B cell (primary cell): ENCODE measurements at regions not wholly inside any gene's neighbourhood (a gene's known extent, or its start where the extent isn't known, plus 50 kb on each side); places are given as distances from the start of the nearest gene placed in this dataset.
"Not testable (repeated sequence)": the region's sequence is repeated elsewhere in the genome, so short reads cannot be mapped to it uniquely, and the experiment has no call there.

Experiments
- ATAC-seq: fragments of 200-7000 bp; cut with Tn5 transposase; one replicate; pipeline ENCODE4 v1.10.0; 2021; ENCODE audit warnings: low read depth, mild to moderate bottlenecking, moderate number of reproducible peaks, moderate library complexity
- CTCF ChIA-PET: fragments of 350-600 bp; sonication (Branson Sonifier 250); formaldehyde crosslinking; loops from one replicate; lab custom pipeline; 2021; ENCODE audit warnings: antibody characterized with exemption, inconsistent platforms; lab: Charles Lee
- POLR2A ChIA-PET: fragments of 350-600 bp; sonication (Branson Sonifier 250); formaldehyde crosslinking; loops from one replicate; lab custom pipeline; 2021; ENCODE audit warnings: antibody characterized with exemption; lab: Charles Lee
- DNase-seq: peaks from one replicate; pipeline ENCODE4 v3.0.0; 2013
- H2AFZ ChIP-seq: 2 replicates; pipeline ENCODE4 v1.6.1; 2012; ENCODE audit warnings: mild to moderate bottlenecking, low read depth, low read length; ENCODE audit not compliant: insufficient read depth, poor library complexity, severe bottlenecking
- H3K27ac ChIP-seq, 2 donors: 1 replicate in 1 of 2; 2 replicates in 1 of 2; pipeline ENCODE4 v1.5.1; 2012 to 2013; ENCODE audit warnings: low read length in 2 of 2, mild to moderate bottlenecking in 2 of 2, moderate library complexity in 1 of 2
- H3K27me3 ChIP-seq, 4 experiments: fragments of 200-600 bp in 1 of 4; sonication (generic) in 1 of 4; replicated peaks in 1 of 4; 1 replicate in 2 of 4; 2 replicates in 2 of 4; pipeline versions ENCODE4 v1.6.1 to v1.7.0; 2013 to 2016; ENCODE audit warnings: low read length in 3 of 4, mild to moderate bottlenecking in 2 of 4, mixed read lengths in 1 of 4, moderate library complexity in 1 of 4; ENCODE audit not compliant: insufficient read depth in 4 of 4, control insufficient read depth in 3 of 4; ENCODE audit errors: control extremely low read depth in 1 of 4
- H3K36me3 ChIP-seq, 2 experiments: replicated peaks in 1 of 2; 1 replicate in 1 of 2; 2 replicates in 1 of 2; pipeline versions ENCODE4 v1.6.1 to v1.7.1; 2013; ENCODE audit warnings: low read length in 1 of 2; ENCODE audit not compliant: insufficient read depth in 2 of 2, control insufficient read depth in 1 of 2; ENCODE audit errors: control extremely low read depth in 1 of 2, extremely low read depth in 1 of 2
- H3K4me1 ChIP-seq, 2 donors: fragments of 200-600 bp in 1 of 2; sonication (generic) in 1 of 2; 1 replicate in 1 of 2; 2 replicates in 1 of 2; pipeline versions ENCODE4 v1.5.1 to v1.6.1; 2013 to 2017; ENCODE audit warnings: low read length in 2 of 2; ENCODE audit not compliant: control insufficient read depth in 2 of 2, insufficient read depth in 2 of 2
- H3K4me2 ChIP-seq: replicated peaks from 2 replicates; pipeline ENCODE3; 2012; ENCODE audit warnings: mild to moderate bottlenecking, low read depth, low read length; ENCODE audit not compliant: poor library complexity, severe bottlenecking
- H3K4me3 ChIP-seq, 5 experiments: fragments of 200-600 bp in 1 of 5; sonication (generic) in 1 of 5; 1 replicate in 3 of 5; 2 replicates in 2 of 5; pipeline versions ENCODE4 v1.5.1 to v1.7.0; 2011 to 2016; ENCODE audit warnings: low read length in 4 of 5, mild to moderate bottlenecking in 4 of 5, low read depth in 2 of 5, control low read depth in 1 of 5, moderate library complexity in 1 of 5; ENCODE audit not compliant: insufficient read depth in 1 of 5; ENCODE audit errors: control extremely low read depth in 1 of 5, extremely low read depth in 1 of 5
- H3K79me2 ChIP-seq: fragments of 200-600 bp; sonication (generic); one replicate; pipeline ENCODE4 v1.6.0; 2016; ENCODE audit warnings: low read length; ENCODE audit not compliant: control insufficient read depth, insufficient read depth
- H3K9ac ChIP-seq: fragments of 200-600 bp; sonication (generic); 2 replicates; pipeline ENCODE4 v1.6.1; 2017; ENCODE audit warnings: mild to moderate bottlenecking, low read length, moderate library complexity
- H3K9me3 ChIP-seq, 3 donors: one replicate each; pipeline versions ENCODE4 v1.6.1 to v1.7.1; 2013; ENCODE audit warnings: low read length in 2 of 3; ENCODE audit not compliant: control insufficient read depth in 2 of 3, insufficient read depth in 1 of 3; ENCODE audit errors: control extremely low read depth in 1 of 3
- H4K20me1 ChIP-seq: 2 replicates; pipeline ENCODE4 v1.6.0; 2012; ENCODE audit warnings: mild to moderate bottlenecking, low read length; ENCODE audit not compliant: insufficient read depth, control insufficient read depth, poor library complexity, severe bottlenecking
- H3K27ac Mint-ChIP-seq: one replicate; pipeline ENCODE4 v1.8.0; 2021; ENCODE audit warnings: mixed read lengths
- H3K27me3 Mint-ChIP-seq: one replicate; pipeline ENCODE4 v1.8.0; 2021; ENCODE audit warnings: mixed read lengths
- H3K4me1 Mint-ChIP-seq: one replicate; pipeline ENCODE4 v1.8.0; 2021; ENCODE audit warnings: mixed read lengths
- H3K4me3 Mint-ChIP-seq: one replicate; pipeline ENCODE4 v1.8.0; 2021; ENCODE audit warnings: mixed read lengths
- H3K9me3 Mint-ChIP-seq: one replicate; pipeline ENCODE4 v1.8.0; 2022; ENCODE audit warnings: mixed read lengths; ENCODE audit not compliant: insufficient read depth
- EZH2 ChIP-seq: IDR thresholded peaks from 2 replicates; pipeline ENCODE4 v1.6.1; 2012; ENCODE audit warnings: borderline replicate concordance, low read depth, mild to moderate bottlenecking, moderate library complexity, low read length; ENCODE audit not compliant: insufficient read depth, poor library complexity, severe bottlenecking
- WGBS: methylation state at CpG from one replicate; pipeline ENCODE4 v1.1.5; 2013; ENCODE audit warnings: missing lambda C conversion rate; ENCODE audit not compliant: insufficient coverage; 5-methylcytosine and 5-hydroxymethylcytosine counted together
- intact Hi-C: fragments of 100-400 bp; cut with micrococcal nuclease; formaldehyde crosslinking; loops from one replicate; pipeline ENCODE4 v1.10.0; 2022
- TF ChIP-seq, protein P1 (sequence below): fragments of 200-600 bp; IDR thresholded peaks from one replicate; pipeline ENCODE4 v1.8.0; 2022; ENCODE audit warnings: antibody characterized with exemption, mild to moderate bottlenecking

DNA sequence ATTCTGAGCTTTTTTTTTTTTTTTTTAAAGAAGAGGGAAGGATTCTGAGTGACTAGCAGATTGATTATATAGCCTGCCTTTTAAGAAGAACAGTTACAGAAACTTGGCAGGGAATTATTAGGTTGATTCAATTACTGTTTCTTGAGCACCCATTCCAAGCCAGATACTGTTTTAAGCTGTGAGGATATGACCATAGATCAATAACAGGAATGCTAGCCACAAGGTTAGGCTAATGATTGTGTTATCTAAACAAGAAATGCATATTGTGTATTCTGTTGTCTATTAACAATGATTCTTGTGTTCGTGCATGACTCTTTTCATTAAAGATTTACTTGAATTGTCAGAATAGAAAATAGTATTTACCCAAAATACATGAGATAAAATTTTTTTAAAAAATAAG is 67.1 kb downstream of the PRORP start:
- ATAC-seq, result no peak
- WGBS, result no CpG with 5 or more reads among the region's 1 CpG
- POLR2A ChIA-PET, result no interaction called here

DNA sequence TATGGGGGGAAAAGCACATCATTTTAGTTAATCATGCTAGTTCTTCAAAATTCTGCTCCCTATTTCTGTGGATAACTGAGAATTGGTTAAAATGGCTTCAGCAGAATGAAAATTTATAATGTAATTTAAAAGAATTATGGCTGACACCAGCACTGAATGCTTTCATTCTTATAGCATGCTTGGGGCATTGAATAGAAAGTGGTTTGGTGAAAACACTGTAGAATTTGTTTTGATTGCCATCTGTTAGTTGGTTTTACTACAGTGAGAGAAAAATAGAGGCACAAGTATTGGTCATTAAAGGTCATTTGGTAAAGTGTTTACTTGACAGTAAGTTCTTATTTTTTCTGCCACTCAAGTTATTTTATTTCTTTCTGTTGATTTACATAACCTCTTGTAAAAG is 70.8 kb downstream of the PRORP start:
- H3K9ac ChIP-seq, result no peak overlapping the region
- peaks cover 3% of the 10 kb centered on the region for H3K9me3 Mint-ChIP-seq
- no peaks in the 10 kb centered on the region for H3K4me1 ChIP-seq
- no peak overlapping the region for H3K27ac ChIP-seq
- H2AFZ ChIP-seq, result no peak overlapping the region
- peaks cover 7% of the 10 kb centered on the region for H3K4me1 Mint-ChIP-seq
- H3K27me3 ChIP-seq, result no peaks in the 10 kb centered on the region
- no peaks in the 10 kb centered on the region for H3K27me3 Mint-ChIP-seq
- H3K79me2 ChIP-seq, result no peaks in the 10 kb centered on the region
- peaks cover 3 to 6% of the 10 kb centered on the region in 2 experiments for H3K36me3 ChIP-seq
- DNase-seq (no peak), ATAC-seq (no peak)
- ChIA-PET POLR2A (interaction anchor here (0.7 kb wide), 1 partner anchor 33 kb away, joined by 6 read pairs; no protein-coding TSS in a partner anchor), CTCF (no interaction called here)
- no peak overlapping the region for H3K27ac Mint-ChIP-seq
- H3K4me3 Mint-ChIP-seq, result no peak overlapping the region
- intact Hi-C loops, result no loop called here
- no peak overlapping the region for H3K4me3 ChIP-seq
- no peak overlapping the region for H3K4me2 ChIP-seq
- no peaks in the 10 kb centered on the region for H4K20me1 ChIP-seq
- peaks cover 0 to 2% (median 0%) of the 10 kb centered on the region in 3 donors for H3K9me3 ChIP-seq
- TF ChIP-seq, protein P1, sequence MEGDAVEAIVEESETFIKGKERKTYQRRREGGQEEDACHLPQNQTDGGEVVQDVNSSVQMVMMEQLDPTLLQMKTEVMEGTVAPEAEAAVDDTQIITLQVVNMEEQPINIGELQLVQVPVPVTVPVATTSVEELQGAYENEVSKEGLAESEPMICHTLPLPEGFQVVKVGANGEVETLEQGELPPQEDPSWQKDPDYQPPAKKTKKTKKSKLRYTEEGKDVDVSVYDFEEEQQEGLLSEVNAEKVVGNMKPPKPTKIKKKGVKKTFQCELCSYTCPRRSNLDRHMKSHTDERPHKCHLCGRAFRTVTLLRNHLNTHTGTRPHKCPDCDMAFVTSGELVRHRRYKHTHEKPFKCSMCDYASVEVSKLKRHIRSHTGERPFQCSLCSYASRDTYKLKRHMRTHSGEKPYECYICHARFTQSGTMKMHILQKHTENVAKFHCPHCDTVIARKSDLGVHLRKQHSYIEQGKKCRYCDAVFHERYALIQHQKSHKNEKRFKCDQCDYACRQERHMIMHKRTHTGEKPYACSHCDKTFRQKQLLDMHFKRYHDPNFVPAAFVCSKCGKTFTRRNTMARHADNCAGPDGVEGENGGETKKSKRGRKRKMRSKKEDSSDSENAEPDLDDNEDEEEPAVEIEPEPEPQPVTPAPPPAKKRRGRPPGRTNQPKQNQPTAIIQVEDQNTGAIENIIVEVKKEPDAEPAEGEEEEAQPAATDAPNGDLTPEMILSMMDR, result no peak
- TF ChIP-seq EZH2, result no peak

More for the DNA sequence above, 67.1 kb downstream of the PRORP start:
- TF ChIP-seq EZH2, result no peak
- TF ChIP-seq, protein P1, result no peak
- no peak overlapping the region for H2AFZ ChIP-seq
- Mint-ChIP-seq H3K4me1 (peaks cover 11% of the 10 kb centered on the region), H3K27ac (no peak overlapping the region), H3K9me3 (peaks cover 3% of the 10 kb centered on the region), H3K4me3 (no peak overlapping the region), H3K27me3 (no peaks in the 10 kb centered on the region)
- no peak overlapping the region for H3K27ac ChIP-seq
- no peak for DNase-seq
- H3K9ac ChIP-seq, result no peak overlapping the region
- H3K4me2 ChIP-seq, result no peak overlapping the region
- H4K20me1 ChIP-seq, result no peaks in the 10 kb centered on the region
- no peaks in the 10 kb centered on the region for H3K79me2 ChIP-seq
- CTCF ChIA-PET, result no interaction called here
- H3K27me3 ChIP-seq, result no peaks in the 10 kb centered on the region
- H3K36me3 ChIP-seq, result peaks cover 3 to 8% of the 10 kb centered on the region in 2 experiments
- H3K4me3 ChIP-seq, result no peak overlapping the region
- H3K9me3 ChIP-seq, result peaks cover 0 to 2% (median 0%) of the 10 kb centered on the region in 3 donors
- no peaks in the 10 kb centered on the region for H3K4me1 ChIP-seq
- intact Hi-C loops, result no loop called here

DNA sequence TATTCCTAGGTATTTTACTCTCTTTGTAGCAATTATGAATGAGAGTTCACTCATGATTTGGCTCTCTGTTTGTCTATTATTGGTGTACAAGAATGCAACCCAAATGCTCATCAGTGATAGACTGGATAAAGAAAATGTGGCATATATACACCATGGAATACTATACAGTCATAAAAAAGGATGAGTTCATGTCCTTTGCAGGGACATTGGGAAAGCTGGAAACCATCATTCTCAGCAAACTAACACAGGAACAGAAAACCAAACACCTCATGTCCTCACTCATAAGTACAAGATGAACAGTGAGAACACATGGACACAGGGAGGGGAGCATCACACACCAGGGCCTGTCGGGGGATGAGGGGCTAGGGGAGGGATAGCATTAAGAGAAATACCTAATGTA is 71.8 kb downstream of the PRORP start:
- H3K4me1 ChIP-seq, H3K4me3 Mint-ChIP-seq, H3K4me2 ChIP-seq, POLR2A ChIA-PET, H3K36me3 ChIP-seq, H2AFZ ChIP-seq, H3K9ac ChIP-seq, CTCF ChIA-PET, ATAC-seq, H3K9me3 ChIP-seq, H3K9me3 Mint-ChIP-seq, DNase-seq, H3K27ac ChIP-seq, intact Hi-C loops, H3K27ac Mint-ChIP-seq, H3K4me3 ChIP-seq, H3K27me3 Mint-ChIP-seq, H3K27me3 ChIP-seq, H3K79me2 ChIP-seq, H3K4me1 Mint-ChIP-seq, H4K20me1 ChIP-seq: not testable (repeated sequence)
- no CpG with 5 or more reads among the region's 1 CpG for WGBS
